ENCODE measurements at regions not wholly inside any gene's neighbourhood (a gene's known extent, or its start where the extent isn't known, plus 50 kb on each side); places are given as distances from the start of the nearest gene placed in this dataset.

- H3K4me3 ChIP-seq (ENCODE audit: low read depth, low read length) = no peak overlapping the region
- no peak for DNase-seq (ENCODE audit: low read depth)
- TF ChIP-seq, protein P1, sequence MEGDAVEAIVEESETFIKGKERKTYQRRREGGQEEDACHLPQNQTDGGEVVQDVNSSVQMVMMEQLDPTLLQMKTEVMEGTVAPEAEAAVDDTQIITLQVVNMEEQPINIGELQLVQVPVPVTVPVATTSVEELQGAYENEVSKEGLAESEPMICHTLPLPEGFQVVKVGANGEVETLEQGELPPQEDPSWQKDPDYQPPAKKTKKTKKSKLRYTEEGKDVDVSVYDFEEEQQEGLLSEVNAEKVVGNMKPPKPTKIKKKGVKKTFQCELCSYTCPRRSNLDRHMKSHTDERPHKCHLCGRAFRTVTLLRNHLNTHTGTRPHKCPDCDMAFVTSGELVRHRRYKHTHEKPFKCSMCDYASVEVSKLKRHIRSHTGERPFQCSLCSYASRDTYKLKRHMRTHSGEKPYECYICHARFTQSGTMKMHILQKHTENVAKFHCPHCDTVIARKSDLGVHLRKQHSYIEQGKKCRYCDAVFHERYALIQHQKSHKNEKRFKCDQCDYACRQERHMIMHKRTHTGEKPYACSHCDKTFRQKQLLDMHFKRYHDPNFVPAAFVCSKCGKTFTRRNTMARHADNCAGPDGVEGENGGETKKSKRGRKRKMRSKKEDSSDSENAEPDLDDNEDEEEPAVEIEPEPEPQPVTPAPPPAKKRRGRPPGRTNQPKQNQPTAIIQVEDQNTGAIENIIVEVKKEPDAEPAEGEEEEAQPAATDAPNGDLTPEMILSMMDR (IDR thresholded peaks at IDR 0.05; ENCODE audit: control insufficient read depth, extremely low read depth, insufficient read depth) = no peak
Observed at GRCh38 chr2:21268197-21268877, 144.6 kb downstream of the TDRD15 start.

- no peak overlapping the region for H3K4me3 ChIP-seq (ENCODE audit: low read depth, low read length)
- TF ChIP-seq, protein P1 (IDR thresholded peaks at IDR 0.05; ENCODE audit: control insufficient read depth, extremely low read depth, insufficient read depth) = no peak
- DNase-seq (ENCODE audit: low read depth) = no peak
Observed at GRCh38 chr2:21268878-21269224, 145.1 kb downstream of the TDRD15 start.

DNA sequence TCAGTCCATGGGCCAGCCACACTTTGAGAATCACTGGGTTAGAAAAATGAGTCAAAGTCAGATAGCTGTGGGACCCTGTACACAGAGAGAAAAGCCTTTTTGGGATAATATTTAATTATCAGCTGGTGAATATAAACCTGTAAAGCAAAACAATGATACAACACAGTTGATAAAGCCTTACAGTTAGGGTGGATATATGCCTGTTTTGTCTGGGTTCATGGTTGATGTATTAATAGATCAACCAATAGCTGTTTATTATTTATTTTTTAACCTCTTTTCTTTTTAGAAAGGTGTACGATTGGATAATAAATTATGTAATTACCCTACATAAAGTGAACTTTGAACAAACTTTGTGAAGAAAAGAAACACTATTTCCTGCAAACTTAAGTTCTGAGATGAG, 145.6 kb downstream of the TDRD15 start:
- no peak for DNase-seq (ENCODE audit: low read depth)
- TF ChIP-seq, protein P1 (IDR thresholded peaks at IDR 0.05; ENCODE audit: control insufficient read depth, extremely low read depth, insufficient read depth) = no peak
- no peak overlapping the region for H3K4me3 ChIP-seq (ENCODE audit: low read depth, low read length)

DNA sequence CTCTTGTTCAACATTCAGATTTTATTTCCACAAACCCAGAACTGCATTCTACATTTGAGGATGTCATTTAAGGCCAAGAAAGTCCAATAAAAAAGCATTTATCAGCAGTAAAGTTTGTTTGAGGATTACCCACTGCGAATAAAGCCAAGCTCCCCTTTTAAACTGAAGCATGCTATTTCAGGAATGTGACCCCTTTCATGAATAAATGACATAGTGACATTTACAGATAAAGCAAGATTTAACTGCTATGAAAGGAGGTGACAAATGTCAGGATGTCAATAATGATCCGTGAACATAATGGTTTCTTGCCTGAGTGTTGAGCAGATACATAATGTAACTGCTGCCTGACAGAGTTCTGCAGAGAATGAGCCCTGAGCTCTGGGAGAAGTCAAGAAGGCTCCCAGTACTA, 146.3 kb downstream of the TDRD15 start:
- no peak for DNase-seq (ENCODE audit: low read depth)
- TF ChIP-seq, protein P1 (IDR thresholded peaks at IDR 0.05; ENCODE audit: control insufficient read depth, extremely low read depth, insufficient read depth) = no peak
- H3K4me3 ChIP-seq (ENCODE audit: low read depth, low read length) = no peak overlapping the region

- TF ChIP-seq, protein P1 (IDR thresholded peaks at IDR 0.05; ENCODE audit: control insufficient read depth, extremely low read depth, insufficient read depth) = no peak
- no peak for DNase-seq (ENCODE audit: low read depth)
- no peak overlapping the region for H3K4me3 ChIP-seq (ENCODE audit: low read depth, low read length)
Observed at GRCh38 chr2:21270708-21271122, 146.9 kb downstream of the TDRD15 start.

- DNase-seq (ENCODE audit: low read depth) = no peak
- TF ChIP-seq, protein P1 (IDR thresholded peaks at IDR 0.05; ENCODE audit: control insufficient read depth, extremely low read depth, insufficient read depth) = no peak
- no peak overlapping the region for H3K4me3 ChIP-seq (ENCODE audit: low read depth, low read length)
Observed at GRCh38 chr2:21276163-21276562, 152.4 kb downstream of the TDRD15 start.

Data from LNCaP clone FGC (cell line).